ENCODE measurements at regions not wholly inside any gene's neighbourhood (a gene's known extent, or its start where the extent isn't known, plus 50 kb on each side); places are given as distances from the start of the nearest gene placed in this dataset.
"Not testable (repeated sequence)": the region's sequence is repeated elsewhere in the genome, so short reads cannot be mapped to it uniquely, and the experiment has no call there.

GRCh38 chr18:52200921-52201663 is 138.9 kb upstream of the DCC start:
- no peak for DNase-seq (ENCODE audit: low spot score)

GRCh38 chr18:52208646-52209045 is 131.4 kb upstream of the DCC start:
- no peak for DNase-seq (ENCODE audit: low spot score)

- no peak for DNase-seq (ENCODE audit: low spot score)
Observed at GRCh38 chr18:52216109-52216508, 123.9 kb upstream of the DCC start.

- DNase-seq (ENCODE audit: low spot score), result no peak
Observed at GRCh38 chr18:52216666-52217065, 123.3 kb upstream of the DCC start.

GRCh38 chr18:52219102-52219501 is 120.9 kb upstream of the DCC start:
- no peak for DNase-seq (ENCODE audit: low spot score)

GRCh38 chr18:52220062-52220591 is 119.9 kb upstream of the DCC start:
- DNase-seq (ENCODE audit: low spot score), result no peak

- DNase-seq (ENCODE audit: low spot score), result no peak
Observed at GRCh38 chr18:52222211-52222610, 117.8 kb upstream of the DCC start.

GRCh38 chr18:52227536-52227935 is 112.5 kb upstream of the DCC start:
- DNase-seq (ENCODE audit: low spot score), result no peak

- no peak for DNase-seq (ENCODE audit: low spot score)
Observed at GRCh38 chr18:52228166-52228565, 111.8 kb upstream of the DCC start.

- no peak for DNase-seq (ENCODE audit: low spot score)
Observed at GRCh38 chr18:52236131-52236530, 103.9 kb upstream of the DCC start.

GRCh38 chr18:52237551-52237950 is 102.4 kb upstream of the DCC start:
- DNase-seq (ENCODE audit: low spot score), result no peak

GRCh38 chr18:52242711-52243110 is 97.3 kb upstream of the DCC start:
- no peak for DNase-seq (ENCODE audit: low spot score)

GRCh38 chr18:52244658-52245057 is 95.3 kb upstream of the DCC start:
- no peak for DNase-seq (ENCODE audit: low spot score)

- no peak for DNase-seq (ENCODE audit: low spot score)
Observed at GRCh38 chr18:52254367-52254766, 85.6 kb upstream of the DCC start.

GRCh38 chr18:52257417-52257816 is 82.6 kb upstream of the DCC start:
- DNase-seq (ENCODE audit: low spot score), result not testable (repeated sequence)

GRCh38 chr18:52275817-52276216 is 64.2 kb upstream of the DCC start:
- no peak for DNase-seq (ENCODE audit: low spot score)

- no peak for DNase-seq (ENCODE audit: low spot score)
Observed at GRCh38 chr18:52277785-52278184, 62.2 kb upstream of the DCC start.

- no peak for DNase-seq (ENCODE audit: low spot score)
Observed at GRCh38 chr18:52278191-52278590, 61.8 kb upstream of the DCC start.

GRCh38 chr18:52280702-52281101 is 59.3 kb upstream of the DCC start:
- DNase-seq (ENCODE audit: low spot score), result no peak

- DNase-seq (ENCODE audit: low spot score), result no peak
Observed at GRCh38 chr18:52283927-52284326, 56.1 kb upstream of the DCC start.

- DNase-seq (ENCODE audit: low spot score), result no peak
Observed at GRCh38 chr18:52286675-52287074, 53.3 kb upstream of the DCC start.

GRCh38 chr18:52287151-52287550 is 52.8 kb upstream of the DCC start:
- DNase-seq (ENCODE audit: low spot score), result no peak

- no peak for DNase-seq (ENCODE audit: low spot score)
Observed at GRCh38 chr18:52288403-52289004, 51.5 kb upstream of the DCC start.

GRCh38 chr18:52289392-52289791 is 50.6 kb upstream of the DCC start:
- no peak for DNase-seq (ENCODE audit: low spot score)

Measured in HuH-7.5 (cell line).